ENCODE measurements at regions not wholly inside any gene's neighbourhood (a gene's known extent, or its start where the extent isn't known, plus 50 kb on each side); places are given as distances from the start of the nearest gene placed in this dataset.

DNA sequence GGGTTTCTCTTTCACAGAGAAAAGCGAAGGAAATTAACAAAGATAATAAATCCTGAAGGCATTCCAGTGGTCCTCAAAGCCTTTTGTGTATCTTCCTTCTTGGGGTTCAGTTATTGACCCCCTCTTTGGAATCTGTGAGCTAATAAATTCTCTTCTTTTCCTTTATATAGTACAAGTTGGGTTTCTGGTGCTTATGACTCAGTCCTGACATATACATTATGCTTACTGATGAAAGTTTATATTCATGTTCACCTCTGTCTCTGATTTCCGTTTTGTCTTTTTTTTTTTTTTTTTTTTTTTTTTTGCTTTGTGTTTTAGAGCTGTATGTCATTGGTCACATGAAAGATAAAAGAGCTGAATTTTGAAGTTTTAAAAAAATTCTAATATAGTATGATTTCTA is 230.7 kb upstream of the RBMS3 start:
- no peaks in the 10 kb centered on the region for H3K4me1 ChIP-seq (ENCODE audit: control insufficient read depth, insufficient read depth, low read length)
- no peak overlapping the region for H3K27ac ChIP-seq (ENCODE audit: low read length)
- no peaks in the 10 kb centered on the region for H3K9me3 ChIP-seq (ENCODE audit: control insufficient read depth, low read length)
- H3K4me3 ChIP-seq (ENCODE audit: low read length), result no peak overlapping the region
- intact Hi-C loops (cut with DNase I), result no loop called here
- WGBS, result 79% methylated on average over 2 of the region's 2 CpGs
- no peaks in the 10 kb centered on the region for H3K27me3 ChIP-seq (ENCODE audit: control insufficient read depth, insufficient read depth)
- DNase-seq (no peak), ATAC-seq (no peak)

DNA sequence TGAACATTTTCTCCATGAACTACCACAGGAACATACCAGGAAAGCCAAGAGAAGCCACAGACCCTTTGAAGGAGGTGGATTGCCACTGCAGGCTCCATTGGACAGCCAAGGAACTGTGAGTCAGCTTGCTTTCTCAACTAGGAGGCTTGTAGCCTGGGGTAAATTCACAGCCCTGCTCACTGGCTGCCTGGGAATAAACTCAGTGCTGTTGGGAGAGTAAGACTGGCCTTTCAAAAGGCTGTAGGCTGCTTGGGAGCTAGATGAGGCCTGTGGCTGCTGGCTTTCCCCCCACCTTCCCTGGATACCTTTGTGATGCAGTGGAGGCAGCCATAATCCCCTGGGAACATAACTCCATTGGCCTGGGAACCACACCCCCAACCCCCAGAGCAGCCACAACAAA is 223.5 kb upstream of the RBMS3 start:
- DNase-seq (no peak), ATAC-seq (no peak)
- Histone ChIP-seq H3K27me3 (ENCODE audit: control insufficient read depth, insufficient read depth) (no peaks in the 10 kb centered on the region), H3K27ac (ENCODE audit: low read length) (no peak overlapping the region), H3K4me1 (ENCODE audit: control insufficient read depth, insufficient read depth, low read length) (no peaks in the 10 kb centered on the region), H3K4me3 (ENCODE audit: low read length) (no peak overlapping the region), H3K9me3 (ENCODE audit: control insufficient read depth, low read length) (no peaks in the 10 kb centered on the region)
- intact Hi-C loops (cut with DNase I), result no loop called here

- H3K9me3 ChIP-seq (ENCODE audit: control insufficient read depth, low read length), result no peaks in the 10 kb centered on the region
- intact Hi-C loops (cut with DNase I), result no loop called here
- no peaks in the 10 kb centered on the region for H3K27me3 ChIP-seq (ENCODE audit: control insufficient read depth, insufficient read depth)
- peaks cover 2% of the 10 kb centered on the region for H3K4me1 ChIP-seq (ENCODE audit: control insufficient read depth, insufficient read depth, low read length)
- H3K4me3 ChIP-seq (ENCODE audit: low read length), result no peak overlapping the region
- ATAC-seq (no peak), DNase-seq (no peak)
- H3K27ac ChIP-seq (ENCODE audit: low read length), result no peak overlapping the region
- 72% methylated on average over 1 of the region's 1 CpG for WGBS
Measured at GRCh38 chr3:29064085-29064484, 216.8 kb upstream of the RBMS3 start.

DNA sequence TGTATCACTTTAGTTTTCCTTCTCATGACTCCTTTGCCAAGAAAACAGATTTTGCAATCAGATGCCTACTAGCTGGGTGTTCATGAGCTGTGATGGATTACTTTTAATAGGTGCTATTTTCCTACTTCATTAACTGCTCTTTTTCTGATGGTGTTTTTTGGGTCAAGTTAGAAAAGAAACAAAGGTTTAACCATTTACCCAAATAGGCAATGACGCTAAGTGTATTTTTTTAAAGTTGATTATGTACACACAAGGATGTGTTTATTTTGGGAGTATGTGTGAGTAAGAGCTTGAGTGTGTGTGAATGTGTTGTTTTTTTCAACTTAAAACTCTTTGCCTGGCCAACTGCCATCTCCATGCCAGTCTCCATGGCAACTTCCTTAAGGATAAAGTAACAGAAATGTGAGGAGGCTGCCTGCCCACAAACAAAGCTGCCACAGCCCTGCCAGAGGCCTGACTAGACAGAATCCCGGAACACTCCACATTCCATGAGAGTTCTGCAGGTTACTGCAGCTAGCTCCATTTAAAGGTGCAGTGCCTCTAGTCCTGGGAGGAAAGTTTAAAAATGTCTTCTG is 215.6 kb upstream of the RBMS3 start:
- H3K27ac ChIP-seq (ENCODE audit: low read length), result peak overlapping the region; percentile 10
- H3K9me3 ChIP-seq (ENCODE audit: control insufficient read depth, low read length), result no peaks in the 10 kb centered on the region
- intact Hi-C loops (cut with DNase I), result no loop called here
- peak; percentile 95 to 98 for ATAC-seq
- peak; percentile 63 to 82 (median 80) for DNase-seq
- 23% methylated on average over 2 of the region's 2 CpGs for WGBS
- peaks cover 2% of the 10 kb centered on the region for H3K4me1 ChIP-seq (ENCODE audit: control insufficient read depth, insufficient read depth, low read length)
- H3K27me3 ChIP-seq (ENCODE audit: control insufficient read depth, insufficient read depth), result no peaks in the 10 kb centered on the region
- no peak overlapping the region for H3K4me3 ChIP-seq (ENCODE audit: low read length)

GRCh38 chr3:29067007-29067406 is 213.9 kb upstream of the RBMS3 start:
- Histone ChIP-seq H3K9me3 (ENCODE audit: control insufficient read depth, low read length) (no peaks in the 10 kb centered on the region), H3K27ac (ENCODE audit: low read length) (no peak overlapping the region), H3K4me1 (ENCODE audit: control insufficient read depth, insufficient read depth, low read length) (peaks cover 2% of the 10 kb centered on the region), H3K4me3 (ENCODE audit: low read length) (no peak overlapping the region), H3K27me3 (ENCODE audit: control insufficient read depth, insufficient read depth) (no peaks in the 10 kb centered on the region)
- DNase-seq (no peak), ATAC-seq (no peak)
- 88% methylated on average over 4 of the region's 4 CpGs for WGBS
- intact Hi-C loops (cut with DNase I), result no loop called here

GRCh38 chr3:29070959-29071634 is 209.8 kb upstream of the RBMS3 start:
- no peak overlapping the region for H3K27ac ChIP-seq (ENCODE audit: low read length)
- DNase-seq (no peak), ATAC-seq (no peak)
- intact Hi-C loops (cut with DNase I), result no loop called here
- WGBS, result 66% methylated on average over 3 of the region's 3 CpGs
- H3K4me1 ChIP-seq (ENCODE audit: control insufficient read depth, insufficient read depth, low read length), result no peaks in the 10 kb centered on the region
- no peak overlapping the region for H3K4me3 ChIP-seq (ENCODE audit: low read length)
- H3K27me3 ChIP-seq (ENCODE audit: control insufficient read depth, insufficient read depth), result no peaks in the 10 kb centered on the region
- no peaks in the 10 kb centered on the region for H3K9me3 ChIP-seq (ENCODE audit: control insufficient read depth, low read length)

DNA sequence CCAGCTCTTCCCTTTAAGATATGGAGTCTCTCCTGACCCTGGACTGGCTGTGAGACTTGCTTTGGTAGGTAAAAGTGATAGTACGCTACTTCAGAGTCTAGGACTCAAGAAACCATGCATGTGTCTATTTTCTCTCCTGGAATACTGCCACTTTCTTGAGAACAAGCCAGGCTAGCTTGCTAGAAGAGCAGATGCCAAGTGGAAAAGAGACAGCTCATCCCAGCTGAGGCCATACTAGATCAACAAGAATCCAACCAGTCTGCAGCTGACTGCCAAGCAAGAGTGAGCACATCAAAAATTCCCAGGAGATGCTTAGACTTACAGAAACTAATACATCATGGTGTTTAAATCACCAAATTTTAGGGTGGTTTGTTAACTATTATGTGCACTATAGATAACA is 208.3 kb upstream of the RBMS3 start:
- DNase-seq, result no peak
- Histone ChIP-seq H3K27me3 (ENCODE audit: control insufficient read depth, insufficient read depth) (no peaks in the 10 kb centered on the region), H3K27ac (ENCODE audit: low read length) (no peak overlapping the region), H3K4me3 (ENCODE audit: low read length) (no peak overlapping the region), H3K9me3 (ENCODE audit: control insufficient read depth, low read length) (no peaks in the 10 kb centered on the region), H3K4me1 (ENCODE audit: control insufficient read depth, insufficient read depth, low read length) (no peaks in the 10 kb centered on the region)
- no peak for ATAC-seq
- WGBS, result 72% methylated on average over 1 of the region's 1 CpG
- intact Hi-C loops (cut with DNase I), result no loop called here

GRCh38 chr3:29077356-29077755 is 203.5 kb upstream of the RBMS3 start:
- H3K4me1 ChIP-seq (ENCODE audit: control insufficient read depth, insufficient read depth, low read length), result no peaks in the 10 kb centered on the region
- no peaks in the 10 kb centered on the region for H3K27me3 ChIP-seq (ENCODE audit: control insufficient read depth, insufficient read depth)
- intact Hi-C loops (cut with DNase I), result no loop called here
- WGBS, result 69% methylated on average over 2 of the region's 2 CpGs
- DNase-seq, result no peak
- no peak overlapping the region for H3K27ac ChIP-seq (ENCODE audit: low read length)
- no peaks in the 10 kb centered on the region for H3K9me3 ChIP-seq (ENCODE audit: control insufficient read depth, low read length)
- no peak for ATAC-seq
- no peak overlapping the region for H3K4me3 ChIP-seq (ENCODE audit: low read length)

DNA sequence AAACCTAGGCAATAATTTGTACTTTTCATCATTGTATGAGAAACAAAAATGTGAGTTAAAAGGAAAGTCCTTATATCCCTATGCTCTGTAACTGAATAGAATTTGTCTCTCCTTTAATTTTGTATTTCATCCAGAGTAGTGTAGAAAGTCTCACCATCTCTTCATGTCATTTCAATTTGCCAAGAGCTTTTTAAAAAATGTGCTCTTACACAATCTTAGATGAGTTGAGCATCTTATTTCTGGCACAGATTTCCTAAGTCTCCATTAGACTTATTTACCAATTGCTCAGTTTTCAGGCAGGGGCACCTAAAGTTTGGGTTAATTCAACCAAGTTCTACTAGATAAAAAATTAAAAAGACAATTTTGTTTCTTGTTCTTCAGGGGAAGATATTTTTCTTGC is 201.5 kb upstream of the RBMS3 start:
- Histone ChIP-seq H3K27ac (ENCODE audit: low read length) (no peak overlapping the region), H3K9me3 (ENCODE audit: control insufficient read depth, low read length) (no peaks in the 10 kb centered on the region), H3K27me3 (ENCODE audit: control insufficient read depth, insufficient read depth) (no peaks in the 10 kb centered on the region), H3K4me1 (ENCODE audit: control insufficient read depth, insufficient read depth, low read length) (no peaks in the 10 kb centered on the region), H3K4me3 (ENCODE audit: low read length) (no peak overlapping the region)
- ATAC-seq (no peak), DNase-seq (no peak)
- intact Hi-C loops (cut with DNase I), result no loop called here

DNA sequence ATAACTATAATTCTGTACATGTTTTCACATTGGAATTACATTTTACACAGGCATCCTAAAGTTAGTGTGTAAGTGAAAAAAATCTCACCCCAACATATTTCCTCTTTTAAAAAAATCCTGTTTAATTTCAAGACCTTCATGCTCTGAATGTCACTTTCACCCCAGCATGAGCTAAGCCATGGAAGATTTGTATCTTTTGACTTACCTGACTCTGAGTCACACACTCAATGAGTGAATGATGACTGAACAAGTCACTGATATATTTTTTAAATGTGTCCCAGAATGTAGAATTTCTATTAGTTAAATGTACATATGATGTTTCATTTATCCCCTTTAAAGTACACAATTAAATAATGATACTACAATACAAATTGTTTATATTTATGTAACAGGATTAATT is 199.9 kb upstream of the RBMS3 start:
- intact Hi-C loops (cut with DNase I), result no loop called here
- DNase-seq (no peak), ATAC-seq (no peak)
- no peak overlapping the region for H3K27ac ChIP-seq (ENCODE audit: low read length)
- H3K9me3 ChIP-seq (ENCODE audit: control insufficient read depth, low read length), result no peaks in the 10 kb centered on the region
- H3K4me1 ChIP-seq (ENCODE audit: control insufficient read depth, insufficient read depth, low read length), result no peaks in the 10 kb centered on the region
- H3K27me3 ChIP-seq (ENCODE audit: control insufficient read depth, insufficient read depth), result no peaks in the 10 kb centered on the region
- no peak overlapping the region for H3K4me3 ChIP-seq (ENCODE audit: low read length)

- Histone ChIP-seq H3K27ac (ENCODE audit: low read length) (no peak overlapping the region), H3K4me3 (ENCODE audit: low read length) (no peak overlapping the region), H3K4me1 (ENCODE audit: control insufficient read depth, insufficient read depth, low read length) (no peaks in the 10 kb centered on the region), H3K27me3 (ENCODE audit: control insufficient read depth, insufficient read depth) (no peaks in the 10 kb centered on the region), H3K9me3 (ENCODE audit: control insufficient read depth, low read length) (no peaks in the 10 kb centered on the region)
- intact Hi-C loops (cut with DNase I), result no loop called here
- 88% methylated on average over 2 of the region's 2 CpGs for WGBS
- ATAC-seq (no peak), DNase-seq (no peak)
Measured at GRCh38 chr3:29083081-29083480, 197.8 kb upstream of the RBMS3 start.

- Histone ChIP-seq H3K4me3 (ENCODE audit: low read length) (no peak overlapping the region), H3K9me3 (ENCODE audit: control insufficient read depth, low read length) (no peaks in the 10 kb centered on the region), H3K27ac (ENCODE audit: low read length) (no peak overlapping the region), H3K4me1 (ENCODE audit: control insufficient read depth, insufficient read depth, low read length) (no peaks in the 10 kb centered on the region), H3K27me3 (ENCODE audit: control insufficient read depth, insufficient read depth) (no peaks in the 10 kb centered on the region)
- ATAC-seq (no peak), DNase-seq (no peak)
- WGBS, result 56% methylated on average over 1 of the region's 1 CpG
- intact Hi-C loops (cut with DNase I), result no loop called here
Measured at GRCh38 chr3:29083676-29084075, 197.2 kb upstream of the RBMS3 start.
